SJSA1 (cell line): ENCODE measurements at regions not wholly inside any gene's neighbourhood (a gene's known extent, or its start where the extent isn't known, plus 50 kb on each side); places are given as distances from the start of the nearest gene placed in this dataset.

Source experiments
- DNase-seq, 2 experiments: peaks; one replicate each; pipeline ENCODE4 v3.0.0-alpha.2; 2015 to 2020; ENCODE audit warnings: low spot score in 2 of 2, low read depth in 1 of 2
- H3K27ac ChIP-seq: fragments of 250-450 bp; sonication (Bioruptor Pico); 2 replicates; pipeline ENCODE4 v1.5.1; 2020; ENCODE audit warnings: mild to moderate bottlenecking, moderate library complexity
- H3K27me3 ChIP-seq: fragments of 250-450 bp; sonication (Bioruptor Pico); replicated peaks from 2 replicates; pipeline ENCODE4 v1.5.1; 2020; ENCODE audit warnings: mild to moderate bottlenecking, moderate library complexity
- H3K36me3 ChIP-seq: fragments of 250-450 bp; sonication (Bioruptor Pico); 2 replicates; pipeline ENCODE4 v1.5.1; 2020; ENCODE audit warnings: mild to moderate bottlenecking
- H3K4me1 ChIP-seq: fragments of 250-450 bp; sonication (Bioruptor Pico); replicated peaks from 2 replicates; pipeline ENCODE4 v1.6.1; 2021; ENCODE audit warnings: mild to moderate bottlenecking
- H3K4me3 ChIP-seq: fragments of 250-450 bp; sonication (Bioruptor Pico); 2 replicates; pipeline ENCODE4 v1.5.1; 2020; ENCODE audit warnings: mild to moderate bottlenecking
- H3K9me3 ChIP-seq: fragments of 250-450 bp; sonication (Bioruptor Pico); replicated peaks from 2 replicates; pipeline ENCODE4 v1.5.1; 2020; ENCODE audit warnings: mild to moderate bottlenecking

DNA sequence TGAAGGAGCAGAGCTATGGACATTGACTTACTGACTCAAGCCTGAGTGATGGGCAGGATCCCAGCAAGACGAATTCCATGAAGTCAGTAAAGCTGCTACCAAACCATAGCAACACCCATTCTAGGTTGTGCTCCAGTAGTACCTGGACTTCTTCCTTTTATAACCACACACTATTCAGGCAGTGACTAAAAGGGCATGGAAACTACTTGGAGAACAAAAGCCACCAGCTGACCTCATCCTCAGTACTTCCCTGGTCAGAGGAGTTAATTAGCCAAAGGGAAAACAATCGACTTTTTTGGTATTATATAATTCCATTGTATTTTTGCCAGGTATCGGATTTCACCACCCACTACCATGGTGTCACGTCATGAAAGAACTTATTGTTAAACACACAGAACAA is 237.1 kb downstream of the TTC32 start:
- no peaks in the 10 kb centered on the region for H3K27me3 ChIP-seq

DNA sequence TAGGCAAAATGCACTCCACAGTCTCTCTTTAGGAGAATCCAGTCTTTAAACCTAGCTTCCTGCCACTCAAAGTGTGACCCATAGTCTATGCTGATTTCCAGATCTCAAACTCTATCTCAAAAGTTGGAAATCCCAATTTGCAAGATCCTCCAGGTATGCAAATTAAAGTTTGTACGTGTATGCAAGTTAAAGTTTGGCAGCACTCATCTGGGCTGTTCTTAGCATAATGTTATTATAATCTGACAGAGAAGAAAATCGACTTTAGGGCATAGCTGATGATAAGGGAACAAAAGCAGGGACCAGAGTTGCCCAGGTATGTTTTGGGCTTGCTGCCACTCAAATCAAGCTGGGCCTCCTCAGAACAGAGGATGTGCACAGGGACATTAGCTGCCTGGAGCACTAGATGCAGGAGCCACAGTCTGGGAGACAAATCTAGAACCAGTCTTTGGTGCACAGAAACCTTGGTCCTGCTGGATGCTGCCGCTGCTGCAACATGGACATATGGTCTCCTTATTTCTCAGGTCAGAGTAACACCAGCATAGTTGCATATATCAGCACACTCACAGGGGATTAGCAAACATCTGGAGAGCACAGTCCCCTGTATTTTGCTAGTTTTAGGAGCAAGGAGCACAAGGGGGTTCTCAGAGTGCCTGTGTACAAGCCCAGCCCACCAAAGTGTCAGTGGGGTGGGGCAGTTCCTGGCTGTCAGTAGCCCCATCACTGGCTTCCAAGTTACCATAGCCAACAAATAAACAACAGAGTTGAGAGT is 242.6 kb downstream of the TTC32 start:
- no peak for DNase-seq
- Histone ChIP-seq H3K27me3 (no peaks in the 10 kb centered on the region), H3K9me3 (no peaks in the 10 kb centered on the region), H3K36me3 (no peaks in the 10 kb centered on the region), H3K27ac (no peak overlapping the region), H3K4me3 (no peak overlapping the region), H3K4me1 (peaks cover 8% of the 10 kb centered on the region)

More for the DNA sequence above, 237.1 kb downstream of the TTC32 start:
- Histone ChIP-seq H3K9me3 (no peaks in the 10 kb centered on the region), H3K4me3 (no peak overlapping the region), H3K27ac (no peak overlapping the region), H3K4me1 (peaks cover 8% of the 10 kb centered on the region), H3K36me3 (no peaks in the 10 kb centered on the region)
- no peak for DNase-seq

DNA sequence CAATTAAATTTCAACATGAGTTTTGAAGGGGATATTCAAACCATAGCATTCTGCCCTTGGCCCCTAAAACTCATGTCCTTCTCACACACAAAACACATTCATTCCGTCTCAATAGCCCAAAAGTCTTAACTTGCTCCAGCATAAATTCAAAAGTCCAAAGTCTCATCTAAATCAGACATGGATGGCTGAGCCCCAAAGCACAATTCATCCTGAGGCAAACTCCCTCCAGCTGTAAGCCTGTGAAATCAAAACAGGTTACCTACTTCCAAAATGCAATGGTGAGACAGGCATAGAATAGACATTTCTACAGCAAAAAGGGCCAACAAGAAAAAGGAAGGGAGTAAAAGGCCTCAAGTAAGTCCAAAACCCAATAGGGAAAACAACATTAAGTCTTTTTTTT is 245.8 kb downstream of the TTC32 start:
- no peaks in the 10 kb centered on the region for H3K36me3 ChIP-seq
- no peak overlapping the region for H3K27ac ChIP-seq
- no peak overlapping the region for H3K4me3 ChIP-seq
- no peaks in the 10 kb centered on the region for H3K9me3 ChIP-seq
- no peak for DNase-seq
- no peaks in the 10 kb centered on the region for H3K27me3 ChIP-seq
- peaks cover 3% of the 10 kb centered on the region for H3K4me1 ChIP-seq

DNA sequence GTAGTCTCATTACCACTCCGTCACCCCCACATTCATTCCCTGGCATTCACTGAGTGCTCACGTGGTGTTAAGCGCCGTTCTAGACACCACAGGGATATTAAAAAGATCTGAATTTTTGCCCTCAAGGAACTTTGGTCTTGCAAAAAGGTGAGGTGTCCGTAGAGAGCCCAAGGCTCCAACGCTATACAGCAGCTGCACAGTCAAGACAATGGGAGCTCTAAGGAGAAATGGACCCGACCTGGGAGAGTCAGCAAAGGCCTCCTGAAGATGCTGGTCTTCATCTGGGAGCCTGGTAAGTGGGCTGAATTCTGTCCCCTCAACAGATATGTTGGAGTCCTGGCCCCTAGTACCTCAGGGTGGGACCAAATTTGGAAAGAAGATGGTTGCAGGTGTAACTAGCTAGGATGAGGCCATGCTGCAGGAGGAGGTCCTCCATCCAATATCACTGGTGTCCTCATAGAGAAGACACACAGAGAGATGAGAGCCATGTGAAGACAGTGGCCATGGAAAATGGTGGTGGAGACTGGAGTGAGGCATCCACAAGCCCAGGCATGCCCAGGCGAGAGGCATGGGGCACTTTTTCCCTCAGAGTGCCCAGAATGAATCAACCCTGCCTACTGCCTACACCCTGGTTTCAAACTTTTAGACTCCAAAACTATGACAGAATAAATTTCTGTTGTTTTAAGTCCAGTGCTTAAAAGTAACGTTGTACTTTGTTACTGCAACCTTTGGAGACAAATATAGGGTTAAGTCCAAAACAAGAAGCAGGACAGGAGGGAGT is 247.3 kb downstream of the TTC32 start:
- Histone ChIP-seq H3K4me3 (no peak overlapping the region), H3K36me3 (no peaks in the 10 kb centered on the region), H3K27me3 (no peaks in the 10 kb centered on the region), H3K27ac (no peak overlapping the region), H3K9me3 (no peaks in the 10 kb centered on the region), H3K4me1 (peaks cover 5% of the 10 kb centered on the region)
- DNase-seq = no peak

DNA sequence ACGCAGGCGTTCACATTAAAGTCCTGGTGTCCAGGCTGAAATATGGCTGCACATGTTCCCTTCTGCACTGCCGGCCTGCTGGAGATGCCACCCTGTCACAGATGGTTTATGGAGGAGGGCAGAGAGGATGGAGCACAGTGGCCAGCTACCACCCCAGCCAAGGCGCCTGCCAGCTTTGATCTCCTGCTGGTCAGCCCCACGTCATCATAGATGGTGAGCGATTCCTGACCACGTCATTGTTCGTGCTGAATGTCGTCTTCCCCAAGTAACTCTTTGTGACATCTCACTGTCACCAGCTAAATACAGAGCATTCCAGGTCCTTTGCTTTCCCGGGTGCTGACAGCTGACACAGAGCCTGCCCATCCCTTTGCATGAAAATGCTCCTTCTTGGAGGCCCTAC is 248.3 kb downstream of the TTC32 start:
- H3K27ac ChIP-seq = no peak overlapping the region
- no peak overlapping the region for H3K4me3 ChIP-seq
- no peaks in the 10 kb centered on the region for H3K27me3 ChIP-seq
- no peaks in the 10 kb centered on the region for H3K9me3 ChIP-seq
- no peak for DNase-seq
- H3K36me3 ChIP-seq = no peaks in the 10 kb centered on the region
- H3K4me1 ChIP-seq = peaks cover 5% of the 10 kb centered on the region

DNA sequence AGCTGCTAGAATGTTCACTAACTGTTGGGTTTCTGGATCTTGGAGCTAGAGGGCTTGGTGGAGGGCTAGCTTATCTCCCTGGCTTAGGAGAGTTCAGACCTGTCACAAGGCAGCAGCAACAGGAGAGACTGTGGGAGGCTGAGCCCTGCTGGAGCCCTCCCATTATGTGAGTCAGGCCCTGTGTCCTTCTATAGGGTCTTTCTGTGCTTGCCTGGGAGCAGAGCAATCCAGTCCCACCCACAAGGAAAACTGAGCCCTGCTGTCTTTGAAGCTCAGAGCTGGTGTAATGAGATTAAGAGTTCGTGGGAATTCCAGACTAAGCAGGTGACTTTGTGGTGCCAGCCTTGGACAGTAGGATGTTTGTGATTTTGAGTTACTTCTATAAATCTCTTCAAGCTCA is 249.0 kb downstream of the TTC32 start:
- H3K36me3 ChIP-seq = no peaks in the 10 kb centered on the region
- H3K27ac ChIP-seq = no peak overlapping the region
- no peak for DNase-seq
- H3K4me1 ChIP-seq = peaks cover 5% of the 10 kb centered on the region
- no peaks in the 10 kb centered on the region for H3K9me3 ChIP-seq
- H3K4me3 ChIP-seq = no peak overlapping the region
- H3K27me3 ChIP-seq = no peaks in the 10 kb centered on the region

DNA sequence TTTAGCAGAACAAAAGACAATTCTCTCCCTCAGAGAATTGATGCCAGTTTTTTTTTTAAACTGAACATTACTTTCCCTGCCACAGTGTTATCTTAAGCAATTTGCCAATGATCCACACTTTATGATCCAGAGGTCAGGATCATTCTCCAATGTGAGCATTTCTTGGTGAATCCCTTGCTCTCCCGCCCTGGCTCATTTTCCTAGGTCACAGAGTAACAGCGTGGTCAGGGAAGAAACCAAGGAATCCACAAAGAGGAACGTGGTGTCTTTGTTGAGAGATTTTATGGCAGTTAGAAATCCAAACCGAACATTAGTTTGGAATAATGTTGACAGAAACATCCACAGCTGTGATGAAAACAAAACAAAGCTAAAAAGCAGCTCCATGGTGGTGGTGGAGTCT is 250.3 kb downstream of the TTC32 start:
- Histone ChIP-seq H3K36me3 (no peaks in the 10 kb centered on the region), H3K9me3 (no peaks in the 10 kb centered on the region), H3K27ac (no peak overlapping the region), H3K4me1 (peaks cover 5% of the 10 kb centered on the region), H3K4me3 (no peak overlapping the region), H3K27me3 (no peaks in the 10 kb centered on the region)
- no peak for DNase-seq

DNA sequence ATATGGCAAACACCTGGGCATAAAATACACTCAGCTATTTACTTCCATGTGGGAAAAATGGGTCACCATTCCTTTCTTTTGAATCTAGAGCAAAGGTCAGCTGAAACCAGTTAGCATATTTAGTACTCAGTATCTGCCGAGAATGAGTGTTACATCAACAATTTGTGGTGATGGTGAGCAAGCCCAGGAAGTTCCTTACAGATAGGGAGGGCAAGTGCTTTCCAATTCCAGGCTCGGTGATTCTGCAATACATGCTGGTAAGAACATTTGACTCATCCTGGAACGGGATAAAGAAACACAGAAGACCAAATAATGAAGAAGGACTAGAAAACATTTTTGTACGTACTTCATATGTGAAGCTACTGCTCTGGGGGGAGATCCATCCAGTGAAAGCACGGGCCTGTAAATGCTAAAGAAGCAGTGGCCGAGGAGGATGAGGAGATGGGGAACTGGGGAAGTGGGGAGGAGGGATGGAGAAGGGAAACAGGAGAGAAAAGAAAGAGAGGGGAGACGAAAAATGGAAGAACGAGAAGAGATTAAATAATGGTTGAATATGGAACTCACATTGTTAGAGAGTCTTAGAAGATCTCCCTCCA is 251.9 kb downstream of the TTC32 start:
- no peak for DNase-seq
- H3K27ac ChIP-seq = no peak overlapping the region
- H3K27me3 ChIP-seq = no peaks in the 10 kb centered on the region
- no peak overlapping the region for H3K4me3 ChIP-seq
- H3K9me3 ChIP-seq = no peaks in the 10 kb centered on the region
- H3K4me1 ChIP-seq = peaks cover 5% of the 10 kb centered on the region
- H3K36me3 ChIP-seq = no peaks in the 10 kb centered on the region

DNA sequence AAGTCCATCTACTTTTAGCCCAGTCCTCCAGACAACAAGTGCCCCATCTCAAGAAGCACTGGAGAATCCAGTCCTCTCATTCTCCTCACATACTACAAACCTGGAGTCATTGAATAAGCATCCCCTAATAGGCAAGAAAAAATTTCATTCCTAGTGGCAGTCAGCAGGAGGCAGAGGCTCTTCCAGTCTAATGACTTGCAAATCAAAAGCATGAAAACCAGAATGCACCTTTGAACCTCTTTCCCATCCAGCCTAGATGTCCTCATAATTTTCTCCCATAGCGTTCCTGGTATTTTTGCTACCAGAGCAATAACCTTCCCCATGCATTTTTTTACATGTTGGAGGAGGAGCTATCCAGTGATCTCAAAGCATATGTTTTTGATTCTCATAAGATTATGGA is 252.6 kb downstream of the TTC32 start:
- Histone ChIP-seq H3K4me3 (no peak overlapping the region), H3K9me3 (no peaks in the 10 kb centered on the region), H3K27me3 (no peaks in the 10 kb centered on the region), H3K36me3 (no peaks in the 10 kb centered on the region), H3K4me1 (peaks cover 5% of the 10 kb centered on the region), H3K27ac (no peak overlapping the region)
- DNase-seq = no peak

DNA sequence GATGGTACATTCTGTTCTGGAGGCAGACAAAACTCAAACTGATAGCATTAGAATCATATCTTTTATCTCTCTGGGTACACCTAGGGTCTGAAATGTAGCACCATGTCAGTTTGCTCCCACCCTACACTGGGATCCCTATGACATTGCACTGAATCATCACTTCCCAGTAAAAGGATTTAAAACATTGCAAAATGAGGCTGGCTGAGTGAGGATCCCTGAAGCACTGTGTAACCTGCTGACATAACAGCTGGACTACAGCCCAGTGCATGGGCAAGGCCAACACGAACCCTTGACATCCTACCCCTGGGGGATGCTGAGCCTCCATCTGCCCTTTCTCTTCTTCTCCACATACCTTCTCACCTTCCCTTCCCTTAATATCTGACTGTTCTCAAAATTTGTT is 253.2 kb downstream of the TTC32 start:
- Histone ChIP-seq H3K27me3 (no peaks in the 10 kb centered on the region), H3K36me3 (no peaks in the 10 kb centered on the region), H3K27ac (no peak overlapping the region), H3K4me3 (no peak overlapping the region), H3K9me3 (no peaks in the 10 kb centered on the region), H3K4me1 (peaks cover 5% of the 10 kb centered on the region)
- no peak for DNase-seq

DNA sequence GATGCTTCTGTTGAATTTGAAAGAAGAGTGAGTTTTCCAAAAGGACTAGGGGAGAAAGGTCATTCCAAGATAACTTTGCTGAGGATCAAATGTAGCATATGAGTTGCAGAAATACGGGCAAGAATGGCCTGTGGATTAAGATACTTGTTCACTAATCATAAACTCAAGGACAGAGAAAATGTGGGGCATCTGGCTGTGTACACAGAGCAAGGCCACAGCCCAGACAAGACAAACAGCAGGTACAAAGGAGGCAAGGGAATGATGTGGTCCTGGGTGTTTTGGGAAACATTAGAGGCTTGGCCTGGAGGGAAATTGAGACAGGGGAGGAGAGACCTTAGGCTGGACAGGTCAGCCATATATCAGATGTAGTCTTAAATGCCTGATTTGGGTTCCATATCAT is 254.8 kb downstream of the TTC32 start:
- Histone ChIP-seq H3K27me3 (no peaks in the 10 kb centered on the region), H3K27ac (no peak overlapping the region), H3K9me3 (no peaks in the 10 kb centered on the region), H3K4me3 (no peak overlapping the region), H3K4me1 (peaks cover 5% of the 10 kb centered on the region), H3K36me3 (no peaks in the 10 kb centered on the region)
- DNase-seq = no peak

DNA sequence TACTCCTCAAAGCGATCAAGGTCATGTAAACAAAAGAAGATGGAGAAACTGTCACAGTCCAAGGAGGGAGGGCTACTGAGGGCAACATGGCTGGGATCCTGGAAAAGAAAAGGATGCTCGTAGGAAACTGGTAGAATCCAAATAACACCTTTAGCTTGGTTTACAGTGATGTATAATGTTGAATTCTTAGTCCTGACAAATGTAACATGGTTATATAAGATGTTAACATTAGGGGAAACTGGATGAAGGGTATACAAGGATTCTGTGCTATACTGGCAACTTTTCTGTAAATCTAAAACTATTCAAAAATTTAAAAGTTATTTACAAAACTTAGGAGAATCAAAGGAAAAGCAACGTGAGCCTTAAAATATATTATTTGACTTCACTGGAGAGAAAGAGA is 257.0 kb downstream of the TTC32 start:
- Histone ChIP-seq H3K9me3 (no peaks in the 10 kb centered on the region), H3K27ac (no peak overlapping the region), H3K4me3 (no peak overlapping the region), H3K27me3 (no peaks in the 10 kb centered on the region), H3K36me3 (no peaks in the 10 kb centered on the region), H3K4me1 (peaks cover 3% of the 10 kb centered on the region)
- DNase-seq = no peak

DNA sequence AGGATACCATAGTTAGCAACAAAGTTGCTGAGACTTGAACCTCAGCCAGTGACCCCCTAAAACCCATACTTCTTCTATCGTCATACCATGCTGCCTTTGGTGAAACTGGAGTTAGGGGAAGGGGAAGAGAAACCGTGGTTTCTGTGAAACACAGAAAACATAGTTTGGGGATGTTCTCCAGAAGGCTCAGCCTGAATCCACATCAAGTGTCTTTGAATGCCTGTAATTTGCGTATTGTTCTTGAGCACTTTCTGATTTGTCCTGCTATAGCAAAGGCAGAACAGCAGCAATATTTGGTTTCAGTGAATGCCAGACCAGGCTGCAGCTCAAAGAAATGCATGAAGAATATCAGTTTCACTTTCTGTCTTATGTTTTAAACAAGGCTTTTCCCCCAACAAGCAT is 258.7 kb downstream of the TTC32 start:
- H3K27me3 ChIP-seq = no peaks in the 10 kb centered on the region
- no peak for DNase-seq
- H3K27ac ChIP-seq = no peak overlapping the region
- no peaks in the 10 kb centered on the region for H3K36me3 ChIP-seq
- no peak overlapping the region for H3K4me3 ChIP-seq
- H3K4me1 ChIP-seq = no peaks in the 10 kb centered on the region
- H3K9me3 ChIP-seq = no peaks in the 10 kb centered on the region

DNA sequence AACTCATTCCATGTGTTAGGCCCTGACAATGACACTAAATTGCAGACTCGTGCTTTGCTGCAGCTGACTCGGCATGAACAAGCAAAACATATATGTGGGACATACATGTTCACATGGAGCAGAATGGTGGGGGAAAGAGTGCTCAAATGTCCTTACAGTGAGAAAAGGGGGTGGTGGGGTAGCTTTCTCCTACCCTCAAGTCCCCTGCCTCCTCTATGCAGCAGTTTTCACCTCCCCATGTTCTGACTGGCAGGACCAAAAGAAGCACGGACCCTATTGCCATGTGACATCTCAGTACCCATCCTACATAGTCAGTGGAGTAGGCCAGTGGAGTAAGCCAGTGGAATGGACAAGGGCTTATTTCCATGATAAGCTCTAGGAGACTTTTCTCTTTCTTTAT is 259.3 kb downstream of the TTC32 start:
- no peaks in the 10 kb centered on the region for H3K4me1 ChIP-seq
- DNase-seq = no peak
- no peaks in the 10 kb centered on the region for H3K9me3 ChIP-seq
- no peak overlapping the region for H3K4me3 ChIP-seq
- no peak overlapping the region for H3K27ac ChIP-seq
- H3K27me3 ChIP-seq = no peaks in the 10 kb centered on the region
- H3K36me3 ChIP-seq = no peaks in the 10 kb centered on the region
